HCT116 (cell line): ENCODE measurements at regions not wholly inside any gene's neighbourhood (a gene's known extent, or its start where the extent isn't known, plus 50 kb on each side); places are given as distances from the start of the nearest gene placed in this dataset.

ENCODE experiments used
- ATAC-seq: fragments of 200-7000 bp; cut with Tn5 transposase; 2 replicates; pipeline ENCODE4 v1.9.1; 2020; ENCODE audit warnings: mild to moderate bottlenecking, moderate library complexity
- BruUV-seq: library from RNA; stranded (reverse); fragments of 400-500 nt; replicated peaks from 2 replicates; lab custom pipeline; 2021; lab: Mats Ljungman, UMichigan
- CTCF ChIA-PET: fragments of 300-600 bp; sonication (Branson Sonifier 250); formaldehyde crosslinking; loops from one replicate; lab custom pipeline; 2021; ENCODE audit warnings: antibody characterized with exemption; lab: Charles Lee
- POLR2A ChIA-PET: fragments of 300-600, 350-600 bp; sonication (Branson Sonifier 250); formaldehyde crosslinking; loops from one replicate; lab custom pipeline; 2021; ENCODE audit warnings: antibody characterized with exemption; lab: Charles Lee
- RAD21 ChIA-PET, 2 experiments: fragments of 300-600 bp; sonication (Branson Sonifier 250); formaldehyde crosslinking; loops; one replicate each; lab custom pipeline; 2023; ENCODE audit warnings: low total read pairs in 2 of 2; ENCODE audit not compliant: uncharacterized antibody in 2 of 2, unreplicated experiment in 2 of 2, low non-redundant PET in 1 of 2; lab: Charles Lee
- DNase-seq: peaks from one replicate; pipeline ENCODE4 v3.0.0-alpha.2; 2010; ENCODE audit warnings: low read depth, low spot score
- H2AFZ ChIP-seq: fragments of 200-600 bp; shearing (Covaris generic), sonication (generic); 2 replicates; pipeline ENCODE4 v1.6.1; 2017; ENCODE audit warnings: low read depth, mixed run types, mixed read lengths, antibody characterized with exemption, low read length; ENCODE audit not compliant: poor library complexity, severe bottlenecking
- H3K27ac ChIP-seq: 2 replicates; pipeline ENCODE4 v1.5.1; 2012; ENCODE audit warnings: low read depth, low read length
- H3K27me3 ChIP-seq: fragments of 200-600 bp; sonication (generic); 2 replicates; pipeline ENCODE4 v1.6.1; 2016; ENCODE audit warnings: mixed run types, low read length, mixed read lengths; ENCODE audit not compliant: insufficient read depth
- H3K36me3 ChIP-seq, 2 experiments: fragments of 200-500 bp in 1 of 2; fragments of 200-600 bp in 1 of 2; sonication (Bioruptor generic) in 1 of 2; sonication (generic) in 1 of 2; 2 replicates each; pipeline versions ENCODE4 v1.5.1 to v1.6.1; 2014 to 2016; ENCODE audit warnings: low read length in 2 of 2, inconsistent platforms in 1 of 2, mixed read lengths in 1 of 2, mixed run types in 1 of 2; ENCODE audit not compliant: insufficient read depth in 2 of 2, control insufficient read depth in 1 of 2
- H3K4me1 ChIP-seq, 2 experiments: fragments of 200-600 bp in 1 of 2; sonication (generic) in 1 of 2; 2 replicates each; pipeline versions ENCODE4 v1.5.1 to v1.6.1; 2012 to 2017; ENCODE audit warnings: low read length in 2 of 2, inconsistent platforms in 1 of 2, mild to moderate bottlenecking in 1 of 2, mixed read lengths in 1 of 2, mixed run types in 1 of 2, moderate library complexity in 1 of 2; ENCODE audit not compliant: insufficient read depth in 2 of 2, control insufficient read depth in 1 of 2
- H3K4me2 ChIP-seq: fragments of 200-600 bp; sonication (generic); 2 replicates; pipeline ENCODE4 v1.6.1; 2017; ENCODE audit warnings: mixed run types, low read length, mixed read lengths
- H3K4me3 ChIP-seq, 2 experiments: fragments of 200-600 bp in 1 of 2; sonication (generic) in 1 of 2; replicated peaks in 1 of 2; 2 replicates each; pipeline ENCODE4 v1.5.1; 2011 to 2016; ENCODE audit warnings: low read length in 2 of 2, control low read depth in 1 of 2, low read depth in 1 of 2, mild to moderate bottlenecking in 1 of 2, mixed read lengths in 1 of 2, mixed run types in 1 of 2
- H3K79me2 ChIP-seq: fragments of 200-600 bp; sonication (generic); 2 replicates; pipeline ENCODE4 v1.6.1; 2017; ENCODE audit warnings: mild to moderate bottlenecking, mixed run types, low read length, moderate library complexity, mixed read lengths; ENCODE audit not compliant: insufficient read depth
- H3K9ac ChIP-seq: fragments of 200-600 bp; sonication (generic); 2 replicates; pipeline ENCODE4 v1.6.1; 2016; ENCODE audit warnings: low read length, mixed read lengths
- H3K9me2 ChIP-seq: fragments of 200-600 bp; sonication (generic), shearing (Covaris generic); 2 replicates; pipeline ENCODE4 v1.6.1; 2017; ENCODE audit warnings: mixed run types, mild to moderate bottlenecking, moderate library complexity; ENCODE audit not compliant: insufficient read depth
- H3K9me3 ChIP-seq, 2 experiments: fragments of 200-500 bp in 1 of 2; fragments of 200-600 bp in 1 of 2; sonication (Bioruptor generic) in 1 of 2; sonication (generic) in 1 of 2; 2 replicates each; pipeline ENCODE4 v1.6.1; 2014 to 2017; ENCODE audit warnings: low read length in 2 of 2, mixed read lengths in 2 of 2, inconsistent platforms in 1 of 2, low read depth in 1 of 2, mild to moderate bottlenecking in 1 of 2, mixed run types in 1 of 2, moderate library complexity in 1 of 2; ENCODE audit not compliant: control insufficient read depth in 1 of 2, insufficient read depth in 1 of 2
- H4K20me1 ChIP-seq: fragments of 200-600 bp; sonication (generic), shearing (Covaris generic); 2 replicates; pipeline ENCODE4 v1.6.1; 2017; ENCODE audit warnings: mixed run types, mild to moderate bottlenecking, moderate library complexity; ENCODE audit not compliant: insufficient read depth
- ATF3 ChIP-seq: IDR thresholded peaks from 2 replicates; pipeline ENCODE4 v1.6.1; 2012
- CBX3 ChIP-seq: IDR thresholded peaks from 2 replicates; pipeline ENCODE4 v1.6.1; 2012; ENCODE audit warnings: low read depth
- EZH2phosphoT487 ChIP-seq: fragments of 200-600 bp; IDR thresholded peaks from 2 replicates; pipeline ENCODE4 v1.6.1; 2018; ENCODE audit warnings: antibody characterized with exemption, borderline replicate concordance
- FOSL1 ChIP-seq: IDR thresholded peaks from 2 replicates; pipeline ENCODE4 v1.6.1; 2012; ENCODE audit warnings: low read depth
- JUND ChIP-seq: IDR thresholded peaks from 2 replicates; pipeline ENCODE4 v1.6.1; 2012
- MAX ChIP-seq: IDR thresholded peaks from 2 replicates; pipeline ENCODE4 v1.6.1; 2012
- SIN3A ChIP-seq: IDR thresholded peaks from 2 replicates; pipeline ENCODE4 v1.6.1; 2012; ENCODE audit warnings: low read depth
- ZNF274 ChIP-seq: fragments of 200-500 bp; sonication (Bioruptor generic); IDR thresholded peaks from 2 replicates; pipeline ENCODE4 v1.6.1; 2014; ENCODE audit warnings: mild to moderate bottlenecking, low read depth, low read length, inconsistent platforms
- intact Hi-C: fragments of 100-400 bp; cut with micrococcal nuclease; formaldehyde crosslinking; loops from 2 replicates; pipeline ENCODE4 v1.10.0; 2022

GRCh38 chr2:234682492-234683228 is 185.8 kb upstream of the ARL4C start:
- CTCF ChIA-PET: no interaction called here
- intact Hi-C loops: no loop called here
- DNase-seq (no peak), ATAC-seq (no peak)
- no peaks in the 10 kb centered on the region for H4K20me1 ChIP-seq
- H3K9ac ChIP-seq: no peak overlapping the region
- H3K27ac ChIP-seq: no peak overlapping the region
- H3K27me3 ChIP-seq: no peaks in the 10 kb centered on the region
- peaks cover 41 to 72% of the 10 kb centered on the region in 2 experiments for H3K4me1 ChIP-seq
- BruUV-seq: no TSS peak
- RAD21 ChIA-PET: no interaction called here
- no peaks in the 10 kb centered on the region for H3K9me3 ChIP-seq
- H3K4me2 ChIP-seq: no peak overlapping the region
- POLR2A ChIA-PET: no interaction called here
- H3K36me3 ChIP-seq: no peaks in the 10 kb centered on the region; a peak in 1 of 4 replicates
- no peaks in the 10 kb centered on the region for H3K79me2 ChIP-seq
- TF ChIP-seq CBX3 (no peak; the same call in 1 of the 2 replicates), JUND (no peak), MAX (no peak), EZH2phosphoT487 (no peak), ZNF274 (no peak)
- TF ChIP-seq, all 23 proteins: peak for 0
- Histone ChIP-seq H2AFZ (peak overlapping the region; percentile 22), H3K9me2 (no peaks in the 10 kb centered on the region), H3K4me3 (no peak overlapping the region)

DNA sequence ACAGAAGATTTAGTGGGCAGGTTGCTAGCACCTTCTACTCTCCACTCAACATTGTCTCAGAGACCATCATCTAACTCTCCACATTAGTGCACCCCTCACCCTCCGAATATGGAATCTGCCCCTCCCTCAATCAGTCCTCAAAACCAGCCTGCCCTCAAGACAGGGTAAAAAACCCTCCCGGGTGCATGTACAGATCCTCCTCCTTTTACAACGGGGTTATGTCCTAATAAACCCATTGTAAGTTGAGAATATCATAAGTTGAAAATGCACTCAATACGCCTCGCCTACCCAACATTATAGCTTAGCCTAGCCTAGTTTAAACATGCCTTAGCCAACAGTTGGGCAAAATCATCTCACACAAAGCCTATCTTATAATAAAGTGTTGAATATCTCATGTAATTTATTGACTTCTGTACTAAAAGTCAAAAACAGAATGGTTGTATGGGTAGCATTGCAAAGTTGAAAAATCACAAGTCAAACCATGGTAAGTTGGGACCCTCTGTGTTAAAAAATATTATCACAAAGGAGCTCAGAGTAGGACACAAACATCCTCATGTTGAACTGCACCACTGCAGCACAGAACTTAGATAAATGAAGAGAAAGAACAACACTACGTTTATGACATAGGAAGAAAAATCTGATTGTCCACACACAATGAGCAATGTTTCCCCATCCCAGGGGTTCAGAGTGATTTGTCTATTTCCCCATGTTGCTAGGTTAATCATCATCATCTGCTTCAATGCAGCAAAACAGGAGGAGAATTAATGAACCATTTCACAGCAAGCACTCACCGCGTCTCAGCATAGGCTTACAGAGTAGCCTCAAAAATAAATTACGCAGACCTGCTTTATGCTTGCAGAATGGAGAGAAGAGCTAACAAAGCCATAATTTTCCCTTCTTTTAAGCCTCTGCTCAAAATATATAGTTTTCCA is 184.1 kb upstream of the ARL4C start:
- no peaks in the 10 kb centered on the region for H3K9me3 ChIP-seq
- no peak for ATAC-seq
- DNase-seq: no peak
- peaks cover 33 to 74% of the 10 kb centered on the region in 2 experiments for H3K4me1 ChIP-seq
- H4K20me1 ChIP-seq: no peaks in the 10 kb centered on the region
- H3K27ac ChIP-seq: peak overlapping the region; percentile 78
- CTCF ChIA-PET: interaction anchor here (1.6 kb wide), 1 partner anchor 11 kb away, joined by 4 read pairs; no protein-coding TSS in a partner anchor
- TF ChIP-seq FOSL1 (no peak), SIN3A (no peak), ATF3 (no peak), CBX3 (no peak)
- no TSS peak for BruUV-seq
- H3K4me2 ChIP-seq: peak overlapping the region; percentile 75
- no peaks in the 10 kb centered on the region for H3K9me2 ChIP-seq
- H3K9ac ChIP-seq: peak overlapping the region; percentile 31
- intact Hi-C loops: no loop called here
- peak overlapping the region in 1 of 2 experiments; percentile 38; a peak in 1 of 4 replicates for H3K4me3 ChIP-seq
- POLR2A ChIA-PET: interaction anchor here (1.5 kb wide), 1 partner anchor 10 kb away, joined by 8 read pairs; no protein-coding TSS in a partner anchor
- H3K79me2 ChIP-seq: no peaks in the 10 kb centered on the region
- no peaks in the 10 kb centered on the region for H3K27me3 ChIP-seq
- H2AFZ ChIP-seq: peak overlapping the region; percentile 28
- no peaks in the 10 kb centered on the region; a peak in 1 of 4 replicates for H3K36me3 ChIP-seq
- RAD21 ChIA-PET: interaction anchor here in 1 of 2 experiments (1.3 kb wide), 1 partner anchor 9 kb away, joined by 3 read pairs; no protein-coding TSS in a partner anchor
